GM12878 (cell line): ENCODE measurements at regions not wholly inside any gene's neighbourhood (a gene's known extent, or its start where the extent isn't known, plus 50 kb on each side); places are given as distances from the start of the nearest gene placed in this dataset. TPM values are rescaled to one million over a fixed set of nuclear protein-coding genes. Genes with fewer than 3 reads are reported as not detected.

ENCODE experiments used
- small RNA-seq: library from RNA; depleted of rRNA; stranded (forward); fragments of <200 nt; gene quantifications from one replicate; pipeline ENCODE3, GENCODE V24; 2014

Small RNAs in the stretch of these regions (small RNA-seq; reads per million reads assigned to genes)
- not detected for gene MTRNR2L9
